ENCODE measurements at regions not wholly inside any gene's neighbourhood (a gene's known extent, or its start where the extent isn't known, plus 50 kb on each side); places are given as distances from the start of the nearest gene placed in this dataset.

- H3K27ac ChIP-seq (ENCODE audit: low read depth, low read length): no peak overlapping the region
- H3K9me3 ChIP-seq (ENCODE audit: control insufficient read depth in 3 of 3, low read length in 3 of 3): no peaks in the 10 kb centered on the region
- H3K36me3 ChIP-seq (ENCODE audit: control insufficient read depth in 3 of 3, insufficient read depth in 3 of 3, low read length in 3 of 3): no peaks in the 10 kb centered on the region
- no peak overlapping the region for H3K4me3 ChIP-seq (ENCODE audit: low read length in 3 of 3)
- H3K27me3 ChIP-seq (ENCODE audit: control insufficient read depth in 3 of 3, insufficient read depth in 3 of 3, low read length in 3 of 3): no peaks in the 10 kb centered on the region
- no peak overlapping the region for H3K9ac ChIP-seq (ENCODE audit: low read depth in 1 of 3, low read length in 3 of 3)
- H3K4me1 ChIP-seq (ENCODE audit: control insufficient read depth in 3 of 3, insufficient read depth in 3 of 3, low read length in 3 of 3): no peaks in the 10 kb centered on the region
Observed at GRCh38 chr18:43680096-43680495, 402.8 kb upstream of the SYT4 start.

- no peaks in the 10 kb centered on the region for H3K36me3 ChIP-seq (ENCODE audit: control insufficient read depth in 3 of 3, insufficient read depth in 3 of 3, low read length in 3 of 3)
- no peak overlapping the region for H3K9ac ChIP-seq (ENCODE audit: low read depth in 1 of 3, low read length in 3 of 3)
- H3K27ac ChIP-seq (ENCODE audit: low read depth, low read length): no peak overlapping the region
- H3K27me3 ChIP-seq (ENCODE audit: control insufficient read depth in 3 of 3, insufficient read depth in 3 of 3, low read length in 3 of 3): no peaks in the 10 kb centered on the region
- H3K4me1 ChIP-seq (ENCODE audit: control insufficient read depth in 3 of 3, insufficient read depth in 3 of 3, low read length in 3 of 3): no peaks in the 10 kb centered on the region
- no peaks in the 10 kb centered on the region for H3K9me3 ChIP-seq (ENCODE audit: control insufficient read depth in 3 of 3, low read length in 3 of 3)
- H3K4me3 ChIP-seq (ENCODE audit: low read length in 3 of 3): no peak overlapping the region
Observed at GRCh38 chr18:43681661-43682060, 404.4 kb upstream of the SYT4 start.

GRCh38 chr18:43682196-43682595 lies 404.9 kb upstream of the SYT4 start:
- Histone ChIP-seq H3K4me1 (ENCODE audit: control insufficient read depth in 3 of 3, insufficient read depth in 3 of 3, low read length in 3 of 3) (no peaks in the 10 kb centered on the region), H3K27ac (ENCODE audit: low read depth, low read length) (no peak overlapping the region), H3K27me3 (ENCODE audit: control insufficient read depth in 3 of 3, insufficient read depth in 3 of 3, low read length in 3 of 3) (no peaks in the 10 kb centered on the region), H3K36me3 (ENCODE audit: control insufficient read depth in 3 of 3, insufficient read depth in 3 of 3, low read length in 3 of 3) (no peaks in the 10 kb centered on the region), H3K4me3 (ENCODE audit: low read length in 3 of 3) (no peak overlapping the region), H3K9ac (ENCODE audit: low read depth in 1 of 3, low read length in 3 of 3) (no peak overlapping the region), H3K9me3 (ENCODE audit: control insufficient read depth in 3 of 3, low read length in 3 of 3) (no peaks in the 10 kb centered on the region)

- no peak overlapping the region for H3K9ac ChIP-seq (ENCODE audit: low read depth in 1 of 3, low read length in 3 of 3)
- no peaks in the 10 kb centered on the region for H3K27me3 ChIP-seq (ENCODE audit: control insufficient read depth in 3 of 3, insufficient read depth in 3 of 3, low read length in 3 of 3)
- H3K27ac ChIP-seq (ENCODE audit: low read depth, low read length): no peak overlapping the region
- peaks cover 0 to 3% (median 0%) of the 10 kb centered on the region in 3 donors for H3K9me3 ChIP-seq (ENCODE audit: control insufficient read depth in 3 of 3, low read length in 3 of 3)
- no peaks in the 10 kb centered on the region for H3K4me1 ChIP-seq (ENCODE audit: control insufficient read depth in 3 of 3, insufficient read depth in 3 of 3, low read length in 3 of 3)
- no peaks in the 10 kb centered on the region for H3K36me3 ChIP-seq (ENCODE audit: control insufficient read depth in 3 of 3, insufficient read depth in 3 of 3, low read length in 3 of 3)
- H3K4me3 ChIP-seq (ENCODE audit: low read length in 3 of 3): no peak overlapping the region
Observed at GRCh38 chr18:43686709-43687108, 409.4 kb upstream of the SYT4 start.

- Histone ChIP-seq H3K27me3 (ENCODE audit: control insufficient read depth in 3 of 3, insufficient read depth in 3 of 3, low read length in 3 of 3) (no peaks in the 10 kb centered on the region), H3K4me3 (ENCODE audit: low read length in 3 of 3) (no peak overlapping the region), H3K27ac (ENCODE audit: low read depth, low read length) (no peak overlapping the region), H3K4me1 (ENCODE audit: control insufficient read depth in 3 of 3, insufficient read depth in 3 of 3, low read length in 3 of 3) (no peaks in the 10 kb centered on the region), H3K36me3 (ENCODE audit: control insufficient read depth in 3 of 3, insufficient read depth in 3 of 3, low read length in 3 of 3) (no peaks in the 10 kb centered on the region), H3K9ac (ENCODE audit: low read depth in 1 of 3, low read length in 3 of 3) (no peak overlapping the region), H3K9me3 (ENCODE audit: control insufficient read depth in 3 of 3, low read length in 3 of 3) (peaks cover 0 to 3% (median 0%) of the 10 kb centered on the region in 3 donors)
Observed at GRCh38 chr18:43692099-43692690, 414.9 kb upstream of the SYT4 start.

- no peak overlapping the region for H3K27ac ChIP-seq (ENCODE audit: low read depth, low read length)
- no peak overlapping the region for H3K4me3 ChIP-seq (ENCODE audit: low read length in 3 of 3)
- H3K27me3 ChIP-seq (ENCODE audit: control insufficient read depth in 3 of 3, insufficient read depth in 3 of 3, low read length in 3 of 3): no peaks in the 10 kb centered on the region
- no peaks in the 10 kb centered on the region for H3K36me3 ChIP-seq (ENCODE audit: control insufficient read depth in 3 of 3, insufficient read depth in 3 of 3, low read length in 3 of 3)
- no peak overlapping the region for H3K9ac ChIP-seq (ENCODE audit: low read depth in 1 of 3, low read length in 3 of 3)
- no peaks in the 10 kb centered on the region for H3K9me3 ChIP-seq (ENCODE audit: control insufficient read depth in 3 of 3, low read length in 3 of 3)
- no peaks in the 10 kb centered on the region for H3K4me1 ChIP-seq (ENCODE audit: control insufficient read depth in 3 of 3, insufficient read depth in 3 of 3, low read length in 3 of 3)
Observed at GRCh38 chr18:43702399-43702798, 425.1 kb upstream of the SYT4 start.

GRCh38 chr18:43703050-43703449 lies 425.8 kb upstream of the SYT4 start:
- H3K9ac ChIP-seq (ENCODE audit: low read depth in 1 of 3, low read length in 3 of 3): no peak overlapping the region
- H3K27me3 ChIP-seq (ENCODE audit: control insufficient read depth in 3 of 3, insufficient read depth in 3 of 3, low read length in 3 of 3): no peaks in the 10 kb centered on the region
- no peak overlapping the region for H3K27ac ChIP-seq (ENCODE audit: low read depth, low read length)

GRCh38 chr18:43705850-43706249 lies 428.6 kb upstream of the SYT4 start:
- no peaks in the 10 kb centered on the region for H3K4me1 ChIP-seq (ENCODE audit: control insufficient read depth in 3 of 3, insufficient read depth in 3 of 3, low read length in 3 of 3)
- H3K9ac ChIP-seq (ENCODE audit: low read depth in 1 of 3, low read length in 3 of 3): no peak overlapping the region
- H3K27me3 ChIP-seq (ENCODE audit: control insufficient read depth in 3 of 3, insufficient read depth in 3 of 3, low read length in 3 of 3): no peaks in the 10 kb centered on the region
- no peaks in the 10 kb centered on the region for H3K9me3 ChIP-seq (ENCODE audit: control insufficient read depth in 3 of 3, low read length in 3 of 3)
- no peaks in the 10 kb centered on the region for H3K36me3 ChIP-seq (ENCODE audit: control insufficient read depth in 3 of 3, insufficient read depth in 3 of 3, low read length in 3 of 3)
- H3K27ac ChIP-seq (ENCODE audit: low read depth, low read length): no peak overlapping the region
- H3K4me3 ChIP-seq (ENCODE audit: low read length in 3 of 3): no peak overlapping the region

More at GRCh38 chr18:43703050-43703449, 425.8 kb upstream of the SYT4 start:
- Histone ChIP-seq H3K36me3 (ENCODE audit: control insufficient read depth in 3 of 3, insufficient read depth in 3 of 3, low read length in 3 of 3) (no peaks in the 10 kb centered on the region), H3K9me3 (ENCODE audit: control insufficient read depth in 3 of 3, low read length in 3 of 3) (no peaks in the 10 kb centered on the region), H3K4me1 (ENCODE audit: control insufficient read depth in 3 of 3, insufficient read depth in 3 of 3, low read length in 3 of 3) (no peaks in the 10 kb centered on the region), H3K4me3 (ENCODE audit: low read length in 3 of 3) (no peak overlapping the region)

GRCh38 chr18:43710135-43710534 lies 432.8 kb upstream of the SYT4 start:
- H3K36me3 ChIP-seq (ENCODE audit: control insufficient read depth in 3 of 3, insufficient read depth in 3 of 3, low read length in 3 of 3): no peaks in the 10 kb centered on the region
- no peaks in the 10 kb centered on the region for H3K27me3 ChIP-seq (ENCODE audit: control insufficient read depth in 3 of 3, insufficient read depth in 3 of 3, low read length in 3 of 3)
- H3K9ac ChIP-seq (ENCODE audit: low read depth in 1 of 3, low read length in 3 of 3): no peak overlapping the region
- no peak overlapping the region for H3K27ac ChIP-seq (ENCODE audit: low read depth, low read length)
- no peak overlapping the region for H3K4me3 ChIP-seq (ENCODE audit: low read length in 3 of 3)
- no peaks in the 10 kb centered on the region for H3K4me1 ChIP-seq (ENCODE audit: control insufficient read depth in 3 of 3, insufficient read depth in 3 of 3, low read length in 3 of 3)
- H3K9me3 ChIP-seq (ENCODE audit: control insufficient read depth in 3 of 3, low read length in 3 of 3): no peaks in the 10 kb centered on the region

- no peaks in the 10 kb centered on the region for H3K36me3 ChIP-seq (ENCODE audit: control insufficient read depth in 3 of 3, insufficient read depth in 3 of 3, low read length in 3 of 3)
- H3K27ac ChIP-seq (ENCODE audit: low read depth, low read length): no peak overlapping the region
- H3K27me3 ChIP-seq (ENCODE audit: control insufficient read depth in 3 of 3, insufficient read depth in 3 of 3, low read length in 3 of 3): no peaks in the 10 kb centered on the region
- H3K4me1 ChIP-seq (ENCODE audit: control insufficient read depth in 3 of 3, insufficient read depth in 3 of 3, low read length in 3 of 3): no peaks in the 10 kb centered on the region
- no peak overlapping the region for H3K9ac ChIP-seq (ENCODE audit: low read depth in 1 of 3, low read length in 3 of 3)
- H3K9me3 ChIP-seq (ENCODE audit: control insufficient read depth in 3 of 3, low read length in 3 of 3): no peaks in the 10 kb centered on the region
- H3K4me3 ChIP-seq (ENCODE audit: low read length in 3 of 3): no peak overlapping the region
Observed at GRCh38 chr18:43714343-43715010, 437.2 kb upstream of the SYT4 start.

Measured in skeletal muscle tissue (tissue), 3 donors.